CD4-positive, alpha-beta T cell treated with Interleukin-21 for 1 hour (primary cell): ENCODE measurements at regions not wholly inside any gene's neighbourhood (a gene's known extent, or its start where the extent isn't known, plus 50 kb on each side); places are given as distances from the start of the nearest gene placed in this dataset.

Experiments
- DNase-seq: peaks from one replicate; pipeline ENCODE4 v3.0.0-alpha.2; 2020

GRCh38 chrX:150310417-150310816, 52.7 kb upstream of the MAMLD1 start:
- DNase-seq, result no peak

- DNase-seq, result no peak
These were observed 52.2 kb upstream of the MAMLD1 start for GRCh38 chrX:150310881-150311280.

- DNase-seq, result no peak
These were observed 50.2 kb upstream of the MAMLD1 start for GRCh38 chrX:150312931-150313330.
